ENCODE measurements at regions not wholly inside any gene's neighbourhood (a gene's known extent, or its start where the extent isn't known, plus 50 kb on each side); places are given as distances from the start of the nearest gene placed in this dataset.

GRCh38 chr3:57009802-57010201, 50.7 kb upstream of the SPATA12 start:
- Histone ChIP-seq H3K4me3 (no peak overlapping the region), H3K27ac (no peak overlapping the region)
- DNase-seq (ENCODE audit: low spot score), result no peak
- TF ChIP-seq CTCF (IDR thresholded peaks at IDR 0.05), result no peak

GRCh38 chr3:57009367-57009766, 51.1 kb upstream of the SPATA12 start:
- Histone ChIP-seq H3K27ac (no peak overlapping the region), H3K4me3 (no peak overlapping the region)
- no peak for DNase-seq (ENCODE audit: low spot score)
- TF ChIP-seq CTCF (IDR thresholded peaks at IDR 0.05), result no peak

GRCh38 chr3:57007521-57008460, 52.7 kb upstream of the SPATA12 start:
- Histone ChIP-seq H3K4me3 (peak overlapping the region; percentile 31), H3K27ac (peak overlapping the region; percentile 74 to 87)
- peak; percentile 90 for DNase-seq (ENCODE audit: low spot score)
- no peak for TF ChIP-seq CTCF (IDR thresholded peaks at IDR 0.05)

- Histone ChIP-seq H3K4me3 (peak overlapping the region; percentile 31), H3K27ac (peak overlapping the region; percentile 74 to 87)
- no peak for DNase-seq (ENCODE audit: low spot score)
- TF ChIP-seq CTCF (IDR thresholded peaks at IDR 0.05), result no peak
These were observed 53.5 kb upstream of the SPATA12 start for GRCh38 chr3:57006949-57007419.

- peak overlapping the region; percentile 74 to 87 for H3K27ac ChIP-seq
- H3K4me3 ChIP-seq, result no peak overlapping the region
- no peak for DNase-seq (ENCODE audit: low spot score)
- TF ChIP-seq CTCF (IDR thresholded peaks at IDR 0.05), result no peak
These were observed 54.2 kb upstream of the SPATA12 start for GRCh38 chr3:57006179-57006657.

GRCh38 chr3:57004229-57004628, 56.2 kb upstream of the SPATA12 start:
- Histone ChIP-seq H3K27ac (no peak overlapping the region), H3K4me3 (no peak overlapping the region)

More at GRCh38 chr3:57004229-57004628, 56.2 kb upstream of the SPATA12 start:
- DNase-seq (ENCODE audit: low spot score), result no peak
- no peak for TF ChIP-seq CTCF (IDR thresholded peaks at IDR 0.05)
